Effector CD4-positive, alpha-beta T cell (primary cell): ENCODE measurements at regions not wholly inside any gene's neighbourhood (a gene's known extent, or its start where the extent isn't known, plus 50 kb on each side); places are given as distances from the start of the nearest gene placed in this dataset.
"Not testable (repeated sequence)": the region's sequence is repeated elsewhere in the genome, so short reads cannot be mapped to it uniquely, and the experiment has no call there.

Experiments used
- DNase-seq: peaks from one replicate; pipeline ENCODE4 v3.0.0-alpha.2; 2020

GRCh38 chr7:42720991-42721796, 190.7 kb downstream of the C7orf25 start:
- DNase-seq: no peak

GRCh38 chr7:42720012-42720411, 191.9 kb downstream of the C7orf25 start:
- DNase-seq: no peak

- not testable (repeated sequence) for DNase-seq
Measured at GRCh38 chr7:42718466-42718865, 193.4 kb downstream of the C7orf25 start.

- DNase-seq: no peak
Measured at GRCh38 chr7:42714356-42714755, 197.5 kb downstream of the C7orf25 start.

- no peak for DNase-seq
Measured at GRCh38 chr7:42709284-42709683, 202.6 kb downstream of the C7orf25 start.

GRCh38 chr7:42704710-42705109, 207.2 kb downstream of the C7orf25 start:
- DNase-seq: no peak

- DNase-seq: no peak
Measured at GRCh38 chr7:42702647-42703046, 209.2 kb downstream of the C7orf25 start.

GRCh38 chr7:42700406-42701327, 211.2 kb downstream of the C7orf25 start:
- no peak for DNase-seq

- no peak for DNase-seq
Measured at GRCh38 chr7:42699380-42700178, 212.3 kb downstream of the C7orf25 start.

GRCh38 chr7:42698600-42699374, 213.1 kb downstream of the C7orf25 start:
- no peak for DNase-seq

GRCh38 chr7:42694894-42695507, 216.9 kb downstream of the C7orf25 start:
- DNase-seq: no peak

GRCh38 chr7:42693722-42694121, 218.1 kb downstream of the C7orf25 start:
- DNase-seq: no peak

- DNase-seq: no peak
Measured at GRCh38 chr7:42692621-42693020, 219.2 kb downstream of the C7orf25 start.

GRCh38 chr7:42690794-42691639, 220.9 kb downstream of the C7orf25 start:
- DNase-seq: no peak

- DNase-seq: no peak
Measured at GRCh38 chr7:42689626-42690025, 222.2 kb downstream of the C7orf25 start.

GRCh38 chr7:42688056-42688371, 223.9 kb downstream of the C7orf25 start:
- no peak for DNase-seq

GRCh38 chr7:42687211-42688055, 224.4 kb downstream of the C7orf25 start:
- DNase-seq: no peak

- DNase-seq: no peak
Measured at GRCh38 chr7:42686594-42687156, 225.2 kb downstream of the C7orf25 start.

- DNase-seq: no peak
Measured at GRCh38 chr7:42685911-42686310, 226.0 kb downstream of the C7orf25 start.
